ENCODE measurements at regions not wholly inside any gene's neighbourhood (a gene's known extent, or its start where the extent isn't known, plus 50 kb on each side); places are given as distances from the start of the nearest gene placed in this dataset.
A peak's percentile ranks its signal among the peaks of the same experiment; 100 is the strongest.
"Not testable (repeated sequence)": the region's sequence is repeated elsewhere in the genome, so short reads cannot be mapped to it uniquely, and the experiment has no call there.

- no peak for DNase-seq
Observed at GRCh38 chr1:211206981-211207380, 52.2 kb upstream of the RCOR3 start.

- DNase-seq = no peak
Observed at GRCh38 chr1:211200311-211200710, 58.9 kb upstream of the RCOR3 start.

GRCh38 chr1:211198880-211199279 lies 60.3 kb upstream of the RCOR3 start:
- DNase-seq = no peak

GRCh38 chr1:211198111-211198510 lies 61.1 kb upstream of the RCOR3 start:
- no peak for DNase-seq

- DNase-seq = no peak
Observed at GRCh38 chr1:211196880-211197279, 62.3 kb upstream of the RCOR3 start.

- no peak for DNase-seq
Observed at GRCh38 chr1:211194826-211195225, 60.9 kb upstream of the KCNH1 start.

GRCh38 chr1:211192227-211192626 lies 58.3 kb upstream of the KCNH1 start:
- DNase-seq = peak; percentile 27

GRCh38 chr1:211188721-211189120 lies 54.8 kb upstream of the KCNH1 start:
- not testable (repeated sequence) for DNase-seq

- DNase-seq = no peak
Observed at GRCh38 chr1:211183747-211184313, 49.9 kb upstream of the KCNH1 start.

Data from activated CD4-positive, alpha-beta T cell treated with anti-CD3 and anti-CD28 coated beads, Interleukin-2, Interleukin-6, amounts not matched to agents 100 ng/mL and 50 ng/mL, durations not matched to agents 16 hours and 8 hours (primary cell).